ENCODE measurements at regions not wholly inside any gene's neighbourhood (a gene's known extent, or its start where the extent isn't known, plus 50 kb on each side); places are given as distances from the start of the nearest gene placed in this dataset.

GRCh38 chr9:1794547-1795270 is 220.4 kb upstream of the SMARCA2 start (continued):
- TF ChIP-seq CTCF (IDR thresholded peaks at IDR 0.05; ENCODE audit: poor library complexity, severe bottlenecking), result no peak
- TF ChIP-seq POLR2AphosphoS5 (IDR thresholded peaks at IDR 0.05), result no peak
- TF ChIP-seq MXI1 (conservative IDR thresholded peaks at IDR 0.05; ENCODE audit: poor library complexity, severe bottlenecking), result no peak

- no peaks in the 10 kb centered on the region for H3K9me2 ChIP-seq (ENCODE audit: insufficient read depth, low read length)
- no peak overlapping the region for H3K4me2 ChIP-seq (ENCODE audit: low read length)
- H3K9ac ChIP-seq (ENCODE audit: low read length), result no peak overlapping the region
- H3K27ac ChIP-seq (ENCODE audit: low read length), result no peak overlapping the region
- H3K4me3 ChIP-seq (ENCODE audit: low read length), result no peak overlapping the region
- no peaks in the 10 kb centered on the region for H3F3A ChIP-seq (ENCODE audit: insufficient read depth, low read length, poor library complexity, severe bottlenecking)
- H3K9me3 ChIP-seq (ENCODE audit: low read length), result no peaks in the 10 kb centered on the region
- no peaks in the 10 kb centered on the region for H3K79me2 ChIP-seq (replicated peaks; ENCODE audit: insufficient read depth, low read length)
- H3K27me3 ChIP-seq (ENCODE audit: insufficient read depth, low read depth, low read length), result no peaks in the 10 kb centered on the region
- TF ChIP-seq EZH2 (IDR thresholded peaks at IDR 0.05; ENCODE audit: borderline replicate concordance, insufficient read depth, low read length, poor library complexity, severe bottlenecking), result no peak
- no peak for TF ChIP-seq MXI1 (conservative IDR thresholded peaks at IDR 0.05; ENCODE audit: poor library complexity, severe bottlenecking)
- no peak for TF ChIP-seq REST (IDR thresholded peaks at IDR 0.05; ENCODE audit: borderline replicate concordance)
- no peak for TF ChIP-seq CTCF (IDR thresholded peaks at IDR 0.05; ENCODE audit: poor library complexity, severe bottlenecking)
- TF ChIP-seq RAD21 (conservative IDR thresholded peaks at IDR 0.05), result no peak
- TF ChIP-seq SMC3 (conservative IDR thresholded peaks at IDR 0.05; ENCODE audit: poor library complexity), result no peak
- TF ChIP-seq TAF1 (IDR thresholded peaks at IDR 0.05; ENCODE audit: low read depth), result no peak
- no peak for TF ChIP-seq EP300 (conservative IDR thresholded peaks at IDR 0.05; ENCODE audit: poor library complexity, severe bottlenecking)
- TF ChIP-seq POLR2AphosphoS5 (IDR thresholded peaks at IDR 0.05), result no peak
- no peaks in the 10 kb centered on the region for H4K20me1 ChIP-seq (ENCODE audit: insufficient read depth)
- no peak overlapping the region for H2AFZ ChIP-seq (ENCODE audit: low read depth, low read length)
- no peaks in the 10 kb centered on the region for H3K36me3 ChIP-seq (ENCODE audit: insufficient read depth, low read length)
Observed at GRCh38 chr9:1804128-1804865, 210.8 kb upstream of the SMARCA2 start.

All from neural cell (in vitro differentiated cells).